Prostate gland (tissue), 2 donors: ENCODE measurements at regions not wholly inside any gene's neighbourhood (a gene's known extent, or its start where the extent isn't known, plus 50 kb on each side); places are given as distances from the start of the nearest gene placed in this dataset.

Experiments
- POLR2AphosphoS5 ChIP-seq: sonication (generic); formaldehyde crosslinking; IDR thresholded peaks from one replicate; pipeline ENCODE4 v1.6.1; 2017; ENCODE audit warnings: antibody characterized with exemption
- TF ChIP-seq, protein P1 (sequence below), 4 experiments: fragments of 200-600 bp in 2 of 4; fragments of 450-650 bp in 2 of 4; sonication (generic) in 2 of 4; IDR thresholded peaks; 1 replicate in 3 of 4; 2 replicates in 1 of 4; pipeline ENCODE4 v1.5.1; 2016 to 2019; ENCODE audit warnings: antibody characterized with exemption in 4 of 4, mild to moderate bottlenecking in 2 of 4, moderate library complexity in 2 of 4

DNA sequence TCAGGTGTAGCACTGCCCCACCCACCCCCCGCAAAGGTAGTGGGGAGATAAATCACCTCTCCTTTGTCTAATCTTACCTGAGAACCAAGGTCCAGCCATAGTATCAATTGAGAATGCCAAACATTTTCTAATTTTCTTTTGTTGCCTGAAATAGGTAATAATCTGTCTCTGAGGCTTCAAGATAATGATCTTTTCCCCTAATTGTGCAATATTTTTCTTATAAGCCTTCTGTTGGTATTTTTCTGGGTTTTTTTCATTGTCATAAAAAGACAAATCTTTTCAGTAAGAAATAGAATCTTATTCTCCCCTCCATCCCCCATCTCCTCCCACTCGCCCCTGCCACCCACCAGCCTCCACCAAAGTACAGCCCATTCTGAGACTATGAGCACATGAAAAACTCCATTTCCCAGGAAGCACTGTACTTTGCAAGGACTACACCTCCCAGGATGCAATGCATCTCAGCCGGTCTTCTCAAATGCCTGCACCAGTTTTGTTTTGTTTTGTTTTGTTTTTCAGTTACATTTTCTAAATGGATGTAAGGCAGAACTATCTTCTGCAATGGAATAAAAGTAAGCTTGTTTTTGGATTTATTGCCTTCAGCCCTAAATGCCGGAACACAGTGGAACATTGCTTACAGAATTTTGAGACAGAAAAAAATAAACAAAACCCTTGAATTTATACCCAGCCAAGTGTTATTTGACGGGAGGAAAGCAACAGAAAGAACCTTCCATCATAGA, 268.0 kb downstream of the TFAP2A start:
- TF ChIP-seq POLR2AphosphoS5 = peak; percentile 9
- TF ChIP-seq, protein P1, sequence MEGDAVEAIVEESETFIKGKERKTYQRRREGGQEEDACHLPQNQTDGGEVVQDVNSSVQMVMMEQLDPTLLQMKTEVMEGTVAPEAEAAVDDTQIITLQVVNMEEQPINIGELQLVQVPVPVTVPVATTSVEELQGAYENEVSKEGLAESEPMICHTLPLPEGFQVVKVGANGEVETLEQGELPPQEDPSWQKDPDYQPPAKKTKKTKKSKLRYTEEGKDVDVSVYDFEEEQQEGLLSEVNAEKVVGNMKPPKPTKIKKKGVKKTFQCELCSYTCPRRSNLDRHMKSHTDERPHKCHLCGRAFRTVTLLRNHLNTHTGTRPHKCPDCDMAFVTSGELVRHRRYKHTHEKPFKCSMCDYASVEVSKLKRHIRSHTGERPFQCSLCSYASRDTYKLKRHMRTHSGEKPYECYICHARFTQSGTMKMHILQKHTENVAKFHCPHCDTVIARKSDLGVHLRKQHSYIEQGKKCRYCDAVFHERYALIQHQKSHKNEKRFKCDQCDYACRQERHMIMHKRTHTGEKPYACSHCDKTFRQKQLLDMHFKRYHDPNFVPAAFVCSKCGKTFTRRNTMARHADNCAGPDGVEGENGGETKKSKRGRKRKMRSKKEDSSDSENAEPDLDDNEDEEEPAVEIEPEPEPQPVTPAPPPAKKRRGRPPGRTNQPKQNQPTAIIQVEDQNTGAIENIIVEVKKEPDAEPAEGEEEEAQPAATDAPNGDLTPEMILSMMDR (IDR thresholded peaks at IDR 0.05) = no peak
